ENCODE measurements at regions not wholly inside any gene's neighbourhood (a gene's known extent, or its start where the extent isn't known, plus 50 kb on each side); places are given as distances from the start of the nearest gene placed in this dataset.

DNA sequence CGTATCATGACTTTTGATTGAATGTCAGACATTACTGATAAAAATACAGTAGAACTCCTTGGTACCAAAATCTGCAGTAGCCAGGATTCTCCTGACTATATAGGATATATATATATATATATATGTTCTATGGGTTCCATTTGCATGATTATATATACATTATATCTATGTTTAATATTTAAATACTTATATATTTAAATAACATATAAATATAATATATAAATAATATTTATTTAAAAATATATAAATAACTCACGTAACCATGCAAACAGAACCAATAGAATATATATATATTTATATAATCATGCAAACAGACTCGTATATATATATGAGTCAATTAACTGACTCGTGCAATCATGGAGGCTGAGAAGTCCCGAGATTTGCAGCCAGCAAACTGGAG is 278.8 kb upstream of the PLXNA2 start:
- no peak for TF ChIP-seq CTCF (IDR thresholded peaks at IDR 0.05)
- TF ChIP-seq POLR2A (IDR thresholded peaks at IDR 0.05; ENCODE audit: low read depth) = no peak
- no peak for TF ChIP-seq EP300 (IDR thresholded peaks at IDR 0.05)
- TF ChIP-seq POLR2AphosphoS5 (IDR thresholded peaks at IDR 0.05) = no peak
